ENCODE measurements at regions not wholly inside any gene's neighbourhood (a gene's known extent, or its start where the extent isn't known, plus 50 kb on each side); places are given as distances from the start of the nearest gene placed in this dataset.

DNA sequence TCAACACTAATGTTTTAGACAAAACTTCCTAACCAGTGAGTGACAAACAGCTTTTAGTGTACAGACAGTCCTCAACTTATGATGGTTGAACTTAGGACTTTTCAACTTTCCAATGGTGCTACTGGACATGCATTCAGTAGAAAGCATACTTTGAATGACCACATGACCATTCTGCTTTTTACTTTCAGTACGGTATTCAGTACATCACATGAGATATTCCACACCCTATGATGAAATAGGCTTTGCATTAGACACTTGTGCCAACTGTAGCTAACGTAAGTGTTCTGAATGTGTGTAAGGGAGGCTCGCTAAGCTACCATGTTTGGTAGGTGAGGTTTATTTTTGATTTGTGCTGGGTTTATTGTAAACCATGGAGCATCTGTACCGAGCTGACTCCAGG, 113.7 kb downstream of the WNT7A start:
- no peaks in the 10 kb centered on the region for H3K9me3 ChIP-seq
- no peak overlapping the region for H3K27ac ChIP-seq
- WGBS, 2 donors = 67 to 71% methylated on average over 4 of the region's 4 CpGs
- no peaks in the 10 kb centered on the region for H3K4me1 ChIP-seq
- no peak for TF ChIP-seq POLR2A (IDR thresholded peaks at IDR 0.05)
- TF ChIP-seq, protein P1, sequence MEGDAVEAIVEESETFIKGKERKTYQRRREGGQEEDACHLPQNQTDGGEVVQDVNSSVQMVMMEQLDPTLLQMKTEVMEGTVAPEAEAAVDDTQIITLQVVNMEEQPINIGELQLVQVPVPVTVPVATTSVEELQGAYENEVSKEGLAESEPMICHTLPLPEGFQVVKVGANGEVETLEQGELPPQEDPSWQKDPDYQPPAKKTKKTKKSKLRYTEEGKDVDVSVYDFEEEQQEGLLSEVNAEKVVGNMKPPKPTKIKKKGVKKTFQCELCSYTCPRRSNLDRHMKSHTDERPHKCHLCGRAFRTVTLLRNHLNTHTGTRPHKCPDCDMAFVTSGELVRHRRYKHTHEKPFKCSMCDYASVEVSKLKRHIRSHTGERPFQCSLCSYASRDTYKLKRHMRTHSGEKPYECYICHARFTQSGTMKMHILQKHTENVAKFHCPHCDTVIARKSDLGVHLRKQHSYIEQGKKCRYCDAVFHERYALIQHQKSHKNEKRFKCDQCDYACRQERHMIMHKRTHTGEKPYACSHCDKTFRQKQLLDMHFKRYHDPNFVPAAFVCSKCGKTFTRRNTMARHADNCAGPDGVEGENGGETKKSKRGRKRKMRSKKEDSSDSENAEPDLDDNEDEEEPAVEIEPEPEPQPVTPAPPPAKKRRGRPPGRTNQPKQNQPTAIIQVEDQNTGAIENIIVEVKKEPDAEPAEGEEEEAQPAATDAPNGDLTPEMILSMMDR (IDR thresholded peaks at IDR 0.05) = no peak
- no peak overlapping the region for H3K4me3 ChIP-seq
- intact Hi-C loops (cut with DNase I; ENCODE audit: low total_unique reads) = no loop called here
- H3K36me3 ChIP-seq (ENCODE audit: low read depth, missing control alignments) = no peaks in the 10 kb centered on the region
- no peaks in the 10 kb centered on the region for H3K27me3 ChIP-seq
- DNase-seq = no peak

DNA sequence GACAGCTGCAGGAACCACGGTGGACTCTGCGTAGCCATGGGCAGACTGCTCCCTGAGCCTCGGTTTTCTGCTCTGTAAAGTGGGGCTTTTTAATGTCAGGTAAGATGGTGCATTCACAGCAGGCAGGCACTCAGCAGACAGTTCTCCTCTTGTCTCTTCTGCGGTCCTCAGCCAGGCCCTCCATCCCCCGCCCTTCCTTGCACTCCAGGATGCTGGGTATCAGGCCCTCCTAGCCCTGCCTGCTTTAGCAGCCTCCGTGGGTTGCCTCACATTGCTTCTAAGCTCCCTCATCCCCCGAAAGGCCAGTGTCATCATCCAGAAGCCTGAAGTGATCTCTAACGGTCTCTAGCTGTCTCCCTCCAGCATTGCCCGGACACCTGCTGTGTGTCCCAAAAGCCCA, 115.7 kb downstream of the WNT7A start:
- Histone ChIP-seq H3K27me3 (no peaks in the 10 kb centered on the region), H3K36me3 (ENCODE audit: low read depth, missing control alignments) (no peaks in the 10 kb centered on the region), H3K4me1 (no peaks in the 10 kb centered on the region), H3K27ac (no peak overlapping the region), H3K4me3 (no peak overlapping the region), H3K9me3 (no peaks in the 10 kb centered on the region)
- WGBS, 2 donors = 64 to 81% methylated on average over 9 of the region's 9 CpGs
- TF ChIP-seq, protein P1 (IDR thresholded peaks at IDR 0.05) = no peak
- no peak for TF ChIP-seq POLR2A (IDR thresholded peaks at IDR 0.05)
- DNase-seq = no peak
- intact Hi-C loops (cut with DNase I; ENCODE audit: low total_unique reads) = no loop called here

DNA sequence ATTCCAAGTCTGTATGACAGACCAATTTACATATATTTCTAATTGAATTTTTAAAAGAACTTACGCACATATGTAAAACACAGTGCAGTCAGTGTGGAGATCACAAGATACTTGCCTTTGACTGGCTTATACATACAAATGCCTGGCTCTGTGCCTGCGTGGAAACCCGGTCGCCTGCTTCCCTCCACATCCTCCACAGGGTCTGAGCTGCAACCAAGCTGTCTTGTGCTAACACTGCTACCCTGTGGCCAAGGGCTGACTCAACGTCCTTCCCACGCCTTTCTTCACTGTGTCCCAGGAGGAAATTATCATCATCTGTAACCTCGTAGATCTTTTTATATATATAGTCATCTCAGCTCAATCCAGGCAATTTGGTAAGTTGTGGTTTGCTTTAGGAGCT, 117.0 kb downstream of the WNT7A start:
- no peaks in the 10 kb centered on the region for H3K36me3 ChIP-seq (ENCODE audit: low read depth, missing control alignments)
- no peak overlapping the region for H3K27ac ChIP-seq
- no peak overlapping the region for H3K4me3 ChIP-seq
- TF ChIP-seq, protein P1 (IDR thresholded peaks at IDR 0.05) = no peak
- TF ChIP-seq POLR2A (IDR thresholded peaks at IDR 0.05) = no peak
- no peaks in the 10 kb centered on the region for H3K27me3 ChIP-seq
- intact Hi-C loops (cut with DNase I; ENCODE audit: low total_unique reads) = no loop called here
- no peaks in the 10 kb centered on the region for H3K9me3 ChIP-seq
- WGBS, 2 donors = 84 to 90% methylated on average over 7 of the region's 7 CpGs
- no peaks in the 10 kb centered on the region for H3K4me1 ChIP-seq
- no peak for DNase-seq

DNA sequence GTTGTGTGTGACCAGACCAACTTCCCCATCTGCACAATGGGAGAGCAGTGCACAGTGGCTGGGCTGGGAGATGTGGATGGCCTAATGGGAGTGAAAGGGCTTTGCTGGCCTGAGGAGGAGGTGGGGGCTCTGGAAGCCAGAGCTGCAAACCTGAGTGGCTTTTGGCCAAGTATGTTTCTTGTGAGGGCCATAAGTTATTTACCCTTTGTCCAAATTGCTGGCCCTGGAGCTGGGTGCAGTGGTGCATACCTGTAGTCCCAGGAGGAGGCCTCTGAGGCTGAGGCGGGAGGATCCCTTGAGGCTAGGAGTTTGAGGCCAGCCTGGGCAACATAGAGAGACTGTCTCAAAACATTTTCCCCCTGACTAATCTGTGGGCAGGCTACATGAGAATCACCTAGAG, 129.1 kb downstream of the WNT7A start:
- no peaks in the 10 kb centered on the region for H3K36me3 ChIP-seq (ENCODE audit: low read depth, missing control alignments)
- WGBS, 2 donors = 95 to 100% methylated on average over 1 of the region's 1 CpG
- DNase-seq = no peak

DNA sequence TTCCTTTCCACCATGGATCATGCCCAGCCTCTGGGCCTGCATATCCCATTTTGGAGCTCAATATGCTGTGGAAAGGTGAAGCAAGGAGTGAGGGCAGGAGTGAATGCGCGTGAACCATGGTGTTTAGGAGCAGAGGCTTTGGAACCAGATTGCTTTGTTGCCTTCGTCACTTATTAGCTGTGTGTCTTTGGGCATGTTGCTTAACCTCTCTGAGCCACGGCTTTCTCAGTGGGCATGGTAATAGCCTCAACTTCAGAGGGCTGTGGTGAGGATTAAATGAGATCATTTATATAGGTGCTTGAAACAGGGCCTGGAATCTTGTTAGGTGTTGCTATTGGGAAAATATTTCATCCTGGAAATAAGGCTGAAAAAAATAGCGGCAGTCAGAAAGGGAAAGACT, 129.7 kb downstream of the WNT7A start:
- Histone ChIP-seq H3K27me3 (no peaks in the 10 kb centered on the region), H3K36me3 (ENCODE audit: low read depth, missing control alignments) (no peaks in the 10 kb centered on the region), H3K9me3 (no peaks in the 10 kb centered on the region), H3K4me1 (no peaks in the 10 kb centered on the region), H3K27ac (no peak overlapping the region), H3K4me3 (no peak overlapping the region)
- intact Hi-C loops (cut with DNase I; ENCODE audit: low total_unique reads) = no loop called here
- 90 to 97% methylated on average over 5 of the region's 5 CpGs for WGBS, 2 donors
- no peak for DNase-seq
- TF ChIP-seq, protein P1 (IDR thresholded peaks at IDR 0.05) = no peak
- no peak for TF ChIP-seq POLR2A (IDR thresholded peaks at IDR 0.05)

More for the DNA sequence above, 129.1 kb downstream of the WNT7A start:
- H3K27me3 ChIP-seq = no peaks in the 10 kb centered on the region
- H3K9me3 ChIP-seq = no peaks in the 10 kb centered on the region
- intact Hi-C loops (cut with DNase I; ENCODE audit: low total_unique reads) = no loop called here
- no peak overlapping the region for H3K4me3 ChIP-seq
- TF ChIP-seq POLR2A (IDR thresholded peaks at IDR 0.05) = no peak
- TF ChIP-seq, protein P1 (IDR thresholded peaks at IDR 0.05) = no peak
- H3K4me1 ChIP-seq = no peaks in the 10 kb centered on the region
- no peak overlapping the region for H3K27ac ChIP-seq
